ENCODE measurements at regions not wholly inside any gene's neighbourhood (a gene's known extent, or its start where the extent isn't known, plus 50 kb on each side); places are given as distances from the start of the nearest gene placed in this dataset.

DNA sequence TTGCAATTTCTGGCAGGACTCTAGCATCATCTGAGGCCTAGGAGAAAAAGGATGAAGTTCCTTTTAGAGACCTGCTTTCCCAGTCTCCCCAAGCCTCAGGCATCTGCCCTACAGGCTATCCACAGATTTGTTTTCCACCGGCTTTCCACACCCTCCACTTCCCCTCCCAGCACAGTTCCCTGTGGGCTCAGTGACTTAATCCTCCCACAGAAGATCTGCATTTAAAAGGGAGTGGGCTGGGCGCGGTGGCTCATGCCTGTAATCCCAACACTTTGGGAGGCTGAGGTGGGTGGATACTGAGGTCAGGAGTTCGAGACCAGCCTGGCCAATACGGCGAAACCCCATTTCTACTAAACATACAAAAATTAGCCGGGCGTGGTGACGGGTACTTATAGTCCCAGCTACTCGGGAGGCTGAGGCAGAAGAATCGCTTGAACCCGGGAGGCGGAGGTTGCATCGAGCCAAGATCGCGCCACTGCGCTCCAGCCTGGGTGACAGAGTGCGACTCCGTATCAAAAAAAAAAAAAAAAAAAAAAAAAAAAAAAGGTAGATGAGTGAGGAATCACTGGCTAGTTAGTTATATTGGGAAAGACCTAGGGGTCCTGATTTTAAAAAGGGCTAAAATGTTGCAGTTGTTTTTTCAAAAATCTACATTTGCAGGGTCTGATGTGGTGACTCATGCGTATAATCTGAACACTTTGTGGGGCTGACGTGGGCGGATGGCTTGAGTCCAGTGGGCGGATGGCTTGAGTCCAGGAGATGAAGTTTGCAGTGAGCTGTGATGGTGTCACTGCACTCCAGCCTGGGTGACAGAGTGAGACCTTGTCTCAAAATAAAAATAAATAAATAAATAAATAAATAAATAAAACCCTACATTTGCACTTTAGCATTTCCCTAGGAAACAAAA lies 119.5 kb downstream of the BAMBI start:
- no peaks in the 10 kb centered on the region for H3K27me3 ChIP-seq
- no peaks in the 10 kb centered on the region for H3K36me3 ChIP-seq (replicated peaks in 1 of 2; ENCODE audit: insufficient read depth in 1 of 2, low read depth in 2 of 2)
- H3K4me3 ChIP-seq = no peak overlapping the region
- intact Hi-C loops (cut with DNase I) = no loop called here
- peaks cover 8% of the 10 kb centered on the region for H3K4me1 ChIP-seq
- DNase-seq (peak; percentile 17 to 23 (median 22)), ATAC-seq (no peak)
- TF ChIP-seq, protein P1, sequence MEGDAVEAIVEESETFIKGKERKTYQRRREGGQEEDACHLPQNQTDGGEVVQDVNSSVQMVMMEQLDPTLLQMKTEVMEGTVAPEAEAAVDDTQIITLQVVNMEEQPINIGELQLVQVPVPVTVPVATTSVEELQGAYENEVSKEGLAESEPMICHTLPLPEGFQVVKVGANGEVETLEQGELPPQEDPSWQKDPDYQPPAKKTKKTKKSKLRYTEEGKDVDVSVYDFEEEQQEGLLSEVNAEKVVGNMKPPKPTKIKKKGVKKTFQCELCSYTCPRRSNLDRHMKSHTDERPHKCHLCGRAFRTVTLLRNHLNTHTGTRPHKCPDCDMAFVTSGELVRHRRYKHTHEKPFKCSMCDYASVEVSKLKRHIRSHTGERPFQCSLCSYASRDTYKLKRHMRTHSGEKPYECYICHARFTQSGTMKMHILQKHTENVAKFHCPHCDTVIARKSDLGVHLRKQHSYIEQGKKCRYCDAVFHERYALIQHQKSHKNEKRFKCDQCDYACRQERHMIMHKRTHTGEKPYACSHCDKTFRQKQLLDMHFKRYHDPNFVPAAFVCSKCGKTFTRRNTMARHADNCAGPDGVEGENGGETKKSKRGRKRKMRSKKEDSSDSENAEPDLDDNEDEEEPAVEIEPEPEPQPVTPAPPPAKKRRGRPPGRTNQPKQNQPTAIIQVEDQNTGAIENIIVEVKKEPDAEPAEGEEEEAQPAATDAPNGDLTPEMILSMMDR (IDR thresholded peaks at IDR 0.05) = no peak
- H3K27ac ChIP-seq = no peak overlapping the region
- H3K9me3 ChIP-seq = no peaks in the 10 kb centered on the region
- WGBS, 2 donors = 89 to 91% methylated on average over 23 of the region's 23 CpGs

- no peaks in the 10 kb centered on the region for H3K9me3 ChIP-seq
- no peak for TF ChIP-seq POLR2A (IDR thresholded peaks at IDR 0.05)
- TF ChIP-seq, protein P1 (IDR thresholded peaks at IDR 0.05) = no peak
- 54 to 61% methylated on average over 2 of the region's 2 CpGs for WGBS, 2 donors
Measured at GRCh38 chr10:28797904-28798371, 120.6 kb downstream of the BAMBI start.

GRCh38 chr10:28798428-28798955 lies 121.2 kb downstream of the BAMBI start:
- WGBS, 2 donors = 95 to 99% methylated on average over 4 of the region's 4 CpGs
- no peak for ATAC-seq

More at GRCh38 chr10:28797904-28798371, 120.6 kb downstream of the BAMBI start:
- Histone ChIP-seq H3K4me3 (no peak overlapping the region), H3K27ac (peak overlapping the region in 1 of 4 donors; percentile 26), H3K36me3 (replicated peaks in 1 of 2; ENCODE audit: insufficient read depth in 1 of 2, low read depth in 2 of 2) (no peaks in the 10 kb centered on the region), H3K27me3 (no peaks in the 10 kb centered on the region), H3K4me1 (peaks cover 8% of the 10 kb centered on the region)
- DNase-seq (no peak), ATAC-seq (no peak)
- intact Hi-C loops (cut with DNase I) = no loop called here

GRCh38 chr10:28798964-28799363 lies 121.6 kb downstream of the BAMBI start:
- DNase-seq (no peak), ATAC-seq (no peak)
- no peak overlapping the region for H3K4me3 ChIP-seq
- TF ChIP-seq, protein P1 (IDR thresholded peaks at IDR 0.05) = no peak
- TF ChIP-seq POLR2A (IDR thresholded peaks at IDR 0.05) = no peak
- no peaks in the 10 kb centered on the region for H3K9me3 ChIP-seq
- no peaks in the 10 kb centered on the region for H3K36me3 ChIP-seq (replicated peaks in 1 of 2; ENCODE audit: insufficient read depth in 1 of 2, low read depth in 2 of 2)
- H3K4me1 ChIP-seq = peaks cover 8% of the 10 kb centered on the region
- WGBS, 2 donors = 85 to 93% methylated on average over 2 of the region's 2 CpGs
- H3K27me3 ChIP-seq = no peaks in the 10 kb centered on the region
- H3K27ac ChIP-seq = no peak overlapping the region
- intact Hi-C loops (cut with DNase I) = no loop called here

More at GRCh38 chr10:28798428-28798955, 121.2 kb downstream of the BAMBI start:
- Histone ChIP-seq H3K4me1 (peaks cover 8% of the 10 kb centered on the region), H3K4me3 (no peak overlapping the region), H3K27me3 (no peaks in the 10 kb centered on the region), H3K36me3 (replicated peaks in 1 of 2; ENCODE audit: insufficient read depth in 1 of 2, low read depth in 2 of 2) (no peaks in the 10 kb centered on the region), H3K9me3 (no peaks in the 10 kb centered on the region), H3K27ac (peak overlapping the region in 1 of 4 donors; percentile 26)
- intact Hi-C loops (cut with DNase I) = no loop called here
- TF ChIP-seq POLR2A (IDR thresholded peaks at IDR 0.05) = no peak
- TF ChIP-seq, protein P1 (IDR thresholded peaks at IDR 0.05) = no peak
- no peak for DNase-seq
